ENCODE measurements at regions not wholly inside any gene's neighbourhood (a gene's known extent, or its start where the extent isn't known, plus 50 kb on each side); places are given as distances from the start of the nearest gene placed in this dataset.

DNA sequence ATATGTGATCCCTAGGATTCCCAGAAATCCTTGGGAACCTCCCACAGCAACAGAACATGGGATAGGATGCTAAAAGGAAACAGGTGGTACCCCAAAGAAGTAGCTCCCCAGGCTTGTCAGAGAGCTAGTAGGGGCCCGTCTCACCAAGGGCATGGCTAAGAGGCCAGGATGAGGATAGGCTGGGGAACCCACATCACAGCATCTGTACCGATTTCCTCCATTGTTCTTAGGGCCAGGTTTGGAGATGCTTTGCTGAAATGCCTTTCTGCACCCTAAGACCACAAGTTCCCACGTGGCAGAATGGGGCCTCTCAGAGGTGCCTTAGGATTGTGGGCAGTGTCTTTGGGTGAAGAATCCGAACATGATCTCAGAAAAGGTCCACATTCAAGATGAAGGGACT, 169.5 kb downstream of the HS3ST3B1 start:
- Histone ChIP-seq H3K27ac (ENCODE audit: low read depth, low read length) (no peak overlapping the region), H3K56ac (replicated peaks; ENCODE audit: insufficient read length, low read depth, low read length) (no peak overlapping the region), H3K4ac (replicated peaks; ENCODE audit: insufficient read length, low read depth, low read length) (no peak overlapping the region), H3K79me2 (ENCODE audit: control insufficient read depth in 1 of 2, insufficient read depth in 2 of 2, low read length in 2 of 2) (no peaks in the 10 kb centered on the region), H2AFZ (ENCODE audit: low read length) (no peak overlapping the region), H3K4me3 (ENCODE audit: extremely low read depth in 1 of 4, insufficient read depth in 2 of 4, low read depth in 3 of 4, low read length in 4 of 4) (no peak overlapping the region), H3K79me1 (ENCODE audit: low read depth, low read length) (no peaks in the 10 kb centered on the region), H3K18ac (ENCODE audit: extremely low read depth, low read length) (no peak overlapping the region), H2BK15ac (ENCODE audit: low read length) (no peak overlapping the region), H3K14ac (ENCODE audit: insufficient read length) (no peak overlapping the region), H2BK5ac (ENCODE audit: low read depth, low read length) (no peak overlapping the region), H3K23ac (ENCODE audit: insufficient read length) (no peak overlapping the region), H3K27me3 (replicated peaks in 1 of 4; ENCODE audit: control insufficient read depth in 3 of 4, extremely low read depth in 1 of 4, insufficient read depth in 3 of 4, low read length in 3 of 4) (no peaks in the 10 kb centered on the region), H3K23me2 (ENCODE audit: low read depth, low read length) (no peaks in the 10 kb centered on the region; the same call in 1 of the 2 replicates), H3K9ac (replicated peaks in 1 of 4; ENCODE audit: extremely low read depth in 1 of 4, low read depth in 3 of 4, low read length in 3 of 4) (no peak overlapping the region), H4K20me1 (replicated peaks in 1 of 2; ENCODE audit: control insufficient read depth in 1 of 2, insufficient read depth in 2 of 2, low read length in 2 of 2) (no peaks in the 10 kb centered on the region), H3K36me3 (ENCODE audit: control insufficient read depth in 2 of 4, insufficient read depth in 4 of 4, low read length in 3 of 4) (no peaks in the 10 kb centered on the region), H4K5ac (ENCODE audit: insufficient read length, low read depth, low read length) (no peak overlapping the region), H4K91ac (replicated peaks; ENCODE audit: insufficient read length, low read length) (no peak overlapping the region), H2BK12ac (ENCODE audit: low read depth, low read length) (no peak overlapping the region), H2AK5ac (ENCODE audit: low read depth, low read length) (no peak overlapping the region), H3K4me2 (ENCODE audit: insufficient read depth in 1 of 2, low read depth in 2 of 2, low read length in 2 of 2) (no peak overlapping the region), H2BK20ac (ENCODE audit: low read length) (no peak overlapping the region), H3K4me1 (replicated peaks in 1 of 4; ENCODE audit: control insufficient read depth in 3 of 4, insufficient read depth in 4 of 4, low read length in 3 of 4) (no peaks in the 10 kb centered on the region), H4K8ac (ENCODE audit: extremely low read depth, insufficient read depth, low read length) (no peak overlapping the region), H3K9me3 (ENCODE audit: insufficient read depth in 2 of 2, low read depth in 1 of 2, low read length in 1 of 2) (no peaks in the 10 kb centered on the region), H2BK120ac (replicated peaks; ENCODE audit: low read depth, low read length) (no peak overlapping the region)
- CTCF ChIA-PET (ENCODE audit: partially characterized antibody), result interaction anchor here (1.0 kb wide), 1 partner anchor 39 kb away, joined by 3 read pairs; no protein-coding TSS in a partner anchor
- POLR2A ChIA-PET (ENCODE audit: partially characterized antibody), result no interaction called here
- WGBS, 2 experiments (ENCODE audit: extremely low coverage in 1 of 2, insufficient coverage in 1 of 2, insufficient read length in 1 of 2, insufficient replicate concordance in 2 of 2, low coverage in 1 of 2, low lambda C conversion rate in 2 of 2, missing lambda C conversion rate in 1 of 2), result 77% methylated on average over 4 of the region's 4 CpGs; no CpG with 5 or more reads in 1 of the 2 experiments
- FAIRE-seq (no peak), DNase-seq (ENCODE audit: low read depth in 1 of 2, low spot score in 2 of 2) (no peak)
- TF ChIP-seq, protein P1, sequence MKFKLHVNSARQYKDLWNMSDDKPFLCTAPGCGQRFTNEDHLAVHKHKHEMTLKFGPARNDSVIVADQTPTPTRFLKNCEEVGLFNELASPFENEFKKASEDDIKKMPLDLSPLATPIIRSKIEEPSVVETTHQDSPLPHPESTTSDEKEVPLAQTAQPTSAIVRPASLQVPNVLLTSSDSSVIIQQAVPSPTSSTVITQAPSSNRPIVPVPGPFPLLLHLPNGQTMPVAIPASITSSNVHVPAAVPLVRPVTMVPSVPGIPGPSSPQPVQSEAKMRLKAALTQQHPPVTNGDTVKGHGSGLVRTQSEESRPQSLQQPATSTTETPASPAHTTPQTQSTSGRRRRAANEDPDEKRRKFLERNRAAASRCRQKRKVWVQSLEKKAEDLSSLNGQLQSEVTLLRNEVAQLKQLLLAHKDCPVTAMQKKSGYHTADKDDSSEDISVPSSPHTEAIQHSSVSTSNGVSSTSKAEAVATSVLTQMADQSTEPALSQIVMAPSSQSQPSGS (IDR thresholded peaks at IDR 0.05; ENCODE audit: low read length), result no peak
- TF ChIP-seq SAP30 (IDR thresholded peaks at IDR 0.05; ENCODE audit: insufficient read depth, insufficient replicate concordance, low read length) (no peak), FOSL1 (IDR thresholded peaks at IDR 0.05; ENCODE audit: insufficient read depth, low read depth, low read length) (no peak), TBP (IDR thresholded peaks at IDR 0.05; ENCODE audit: low read depth, low read length) (no peak), POU5F1 (IDR thresholded peaks at IDR 0.05; ENCODE audit: low read depth, low read length) (no peak), TAF7 (optimal IDR thresholded peaks at IDR 0.05; ENCODE audit: borderline replicate concordance, low read depth, low read length) (no peak), EP300 (IDR thresholded peaks at IDR 0.05; ENCODE audit: borderline replicate concordance in 1 of 2, low read depth in 2 of 2, low read length in 2 of 2) (no peak), CHD2 (IDR thresholded peaks at IDR 0.05; ENCODE audit: low read length) (no peak), SP4 (IDR thresholded peaks at IDR 0.05; ENCODE audit: low read length) (no peak), SIRT6 (IDR thresholded peaks at IDR 0.05; ENCODE audit: low read length) (no peak), EGR1 (IDR thresholded peaks at IDR 0.05; ENCODE audit: borderline replicate concordance, low read depth, low read length) (no peak), POLR2A (IDR thresholded peaks at IDR 0.05; ENCODE audit: control extremely low read depth in 1 of 2, low read depth in 2 of 2, low read length in 2 of 2) (no peak), CBX8 (IDR thresholded peaks at IDR 0.05; ENCODE audit: borderline replicate concordance, low read depth, low read length) (no peak), CEBPB (IDR thresholded peaks at IDR 0.05; ENCODE audit: low read depth, low read length) (no peak)

Measured in H1 (cell line).